OCI-LY7 (cell line): ENCODE measurements at regions not wholly inside any gene's neighbourhood (a gene's known extent, or its start where the extent isn't known, plus 50 kb on each side); places are given as distances from the start of the nearest gene placed in this dataset.

Source experiments
- BruUV-seq: library from RNA; stranded (reverse); fragments of 400-500 nt; replicated peaks from 2 replicates; lab custom pipeline; 2021; lab: Mats Ljungman, UMichigan
- CTCF ChIA-PET: fragments of 300-600 bp; sonication (Branson Sonifier 250); formaldehyde crosslinking; loops from one replicate; lab custom pipeline; 2022; ENCODE audit warnings: antibody characterized with exemption; ENCODE audit not compliant: unreplicated experiment; lab: Charles Lee
- POLR2A ChIA-PET: fragments of 300-600 bp; sonication (Branson Sonifier 250); formaldehyde crosslinking; loops from one replicate; lab custom pipeline; 2022; ENCODE audit warnings: antibody characterized with exemption; lab: Charles Lee
- DNase-seq: peaks from one replicate; pipeline ENCODE4 v3.0.0-alpha.2; 2015; ENCODE audit warnings: low spot score
- H2AFZ ChIP-seq: fragments of 200-600 bp; sonication (generic), shearing (Covaris generic); 2 replicates; pipeline ENCODE4 v1.6.1; 2014; ENCODE audit warnings: mild to moderate bottlenecking, antibody characterized with exemption, low read length, moderate library complexity
- H3K27ac ChIP-seq: fragments of 200-600 bp; sonication (generic); 2 replicates; pipeline ENCODE4 v1.5.1; 2014; ENCODE audit warnings: mixed run types, low read depth, mild to moderate bottlenecking, moderate library complexity, low read length, inconsistent platforms; ENCODE audit not compliant: poor library complexity, severe bottlenecking
- H3K36me3 ChIP-seq: fragments of 200-600 bp; sonication (generic); 2 replicates; pipeline ENCODE4 v1.6.1; 2014; ENCODE audit warnings: mild to moderate bottlenecking, antibody characterized with exemption, low read length, moderate library complexity, mixed read lengths; ENCODE audit not compliant: insufficient read depth
- H3K4me1 ChIP-seq: fragments of 200-600 bp; sonication (generic); 2 replicates; pipeline ENCODE4 v1.5.1; 2014; ENCODE audit warnings: mild to moderate bottlenecking, low read length; ENCODE audit not compliant: insufficient read depth, poor library complexity, severe bottlenecking
- H3K4me2 ChIP-seq: fragments of 200-600 bp; sonication (generic); 2 replicates; pipeline ENCODE4 v1.6.1; 2014; ENCODE audit warnings: mild to moderate bottlenecking, low read length
- H3K4me3 ChIP-seq: fragments of 200-600 bp; sonication (generic); 2 replicates; pipeline ENCODE4 v1.5.1; 2014; ENCODE audit warnings: mild to moderate bottlenecking, low read depth, low read length; ENCODE audit not compliant: poor library complexity, severe bottlenecking
- H3K79me2 ChIP-seq: fragments of 200-600 bp; sonication (generic); 2 replicates; pipeline ENCODE4 v1.6.1; 2016; ENCODE audit warnings: low read depth, mild to moderate bottlenecking, low read length, moderate library complexity, mixed read lengths; ENCODE audit not compliant: insufficient read depth
- H3K9me2 ChIP-seq: fragments of 200-600 bp; sonication (generic); 2 replicates; pipeline ENCODE4 v1.6.1; 2016; ENCODE audit warnings: mild to moderate bottlenecking, low read length, mixed read lengths; ENCODE audit not compliant: insufficient read depth
- H3K9me3 ChIP-seq: fragments of 200-600 bp; sonication (generic); 2 replicates; pipeline ENCODE4 v1.6.1; 2014; ENCODE audit warnings: mild to moderate bottlenecking, mixed run types, low read length, mixed read lengths
- H4K20me1 ChIP-seq: fragments of 200-600 bp; sonication (generic); 2 replicates; pipeline ENCODE4 v1.6.1; 2014; ENCODE audit warnings: mild to moderate bottlenecking, antibody characterized with exemption, low read length, moderate library complexity, mixed read lengths; ENCODE audit not compliant: insufficient read depth
- CTCF ChIP-seq: fragments of 200-600 bp; sonication (generic); conservative IDR thresholded peaks from 2 replicates; pipeline ENCODE4 v1.5.1; 2014; ENCODE audit warnings: mild to moderate bottlenecking, antibody characterized with exemption, low read length, moderate library complexity, mixed read lengths
- EZH2phosphoT487 ChIP-seq: fragments of 200-600 bp; sonication (generic); IDR thresholded peaks from 2 replicates; pipeline ENCODE4 v1.6.1; 2018; ENCODE audit warnings: low read depth, borderline replicate concordance, mild to moderate bottlenecking, mixed run types, antibody characterized with exemption, low read length, moderate library complexity, mixed read lengths
- intact Hi-C: fragments of 100-400 bp; cut with micrococcal nuclease; formaldehyde crosslinking; loops from one replicate; pipeline ENCODE4 v1.10.0; 2022; ENCODE audit not compliant: unreplicated experiment

DNA sequence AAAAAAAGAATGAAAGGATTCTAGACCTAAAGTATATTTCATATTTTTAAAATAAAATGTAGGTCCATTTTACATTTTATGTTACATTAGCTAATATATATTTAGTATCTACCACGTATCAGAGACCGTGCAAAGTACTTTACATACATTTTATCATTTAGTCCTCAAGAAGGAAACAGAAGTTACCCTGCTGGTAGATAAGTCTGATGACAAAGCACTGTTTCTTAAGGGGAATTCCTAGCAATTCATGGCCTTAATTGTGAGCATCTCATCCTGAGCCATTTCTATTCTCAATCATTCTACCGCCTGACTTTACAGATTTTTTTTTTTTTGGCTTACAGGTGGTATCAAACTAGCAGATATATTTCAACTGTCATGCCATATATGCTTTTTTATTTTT is 367.7 kb downstream of the PRELID2 start:
- BruUV-seq: no TSS peak
- no peaks in the 10 kb centered on the region for H3K4me1 ChIP-seq

GRCh38 chr5:145466533-145466932 is 368.6 kb downstream of the PRELID2 start:
- no peaks in the 10 kb centered on the region for H3K9me2 ChIP-seq
- no peak overlapping the region for H3K27ac ChIP-seq
- H3K9me3 ChIP-seq: no peaks in the 10 kb centered on the region
- DNase-seq: no peak
- TF ChIP-seq CTCF (no peak), EZH2phosphoT487 (no peak)
- no peak overlapping the region for H2AFZ ChIP-seq
- H3K4me1 ChIP-seq: no peaks in the 10 kb centered on the region
- H3K4me2 ChIP-seq: no peak overlapping the region
- H3K79me2 ChIP-seq: no peaks in the 10 kb centered on the region
- no TSS peak for BruUV-seq
- H3K36me3 ChIP-seq: no peaks in the 10 kb centered on the region
- intact Hi-C loops: no loop called here
- POLR2A ChIA-PET: interaction anchor here (0.6 kb wide), 1 partner anchor 203 kb away, joined by 3 read pairs; no protein-coding TSS in a partner anchor
- CTCF ChIA-PET: no interaction called here
- H4K20me1 ChIP-seq: no peaks in the 10 kb centered on the region
- no peak overlapping the region for H3K4me3 ChIP-seq

More for the DNA sequence above, 367.7 kb downstream of the PRELID2 start:
- H2AFZ ChIP-seq: no peak overlapping the region
- no peaks in the 10 kb centered on the region for H4K20me1 ChIP-seq
- H3K4me3 ChIP-seq: no peak overlapping the region
- no peak overlapping the region for H3K4me2 ChIP-seq
- intact Hi-C loops: no loop called here
- no peaks in the 10 kb centered on the region for H3K9me3 ChIP-seq
- no peaks in the 10 kb centered on the region for H3K36me3 ChIP-seq
- POLR2A ChIA-PET: interaction anchor here (0.7 kb wide), 1 partner anchor 69 kb away, joined by 3 read pairs; no protein-coding TSS in a partner anchor
- TF ChIP-seq CTCF: no peak
- no peak for TF ChIP-seq EZH2phosphoT487
- DNase-seq: no peak
- no peaks in the 10 kb centered on the region for H3K79me2 ChIP-seq
- CTCF ChIA-PET: no interaction called here
- H3K27ac ChIP-seq: no peak overlapping the region
- H3K9me2 ChIP-seq: no peaks in the 10 kb centered on the region

GRCh38 chr5:145465474-145466263 is 369.5 kb downstream of the PRELID2 start:
- Histone ChIP-seq H3K9me3 (no peaks in the 10 kb centered on the region), H3K79me2 (no peaks in the 10 kb centered on the region), H3K27ac (no peak overlapping the region), H4K20me1 (no peaks in the 10 kb centered on the region), H3K4me2 (no peak overlapping the region), H3K4me1 (no peaks in the 10 kb centered on the region), H2AFZ (no peak overlapping the region), H3K4me3 (no peak overlapping the region), H3K36me3 (no peaks in the 10 kb centered on the region), H3K9me2 (no peaks in the 10 kb centered on the region)
- ChIA-PET POLR2A (no interaction called here), CTCF (no interaction called here)
- DNase-seq: no peak
- no TSS peak for BruUV-seq
- TF ChIP-seq EZH2phosphoT487: no peak
- no peak for TF ChIP-seq CTCF
- intact Hi-C loops: no loop called here
